ENCODE measurements at regions not wholly inside any gene's neighbourhood (a gene's known extent, or its start where the extent isn't known, plus 50 kb on each side); places are given as distances from the start of the nearest gene placed in this dataset.
A peak's percentile ranks its signal among the peaks of the same experiment; 100 is the strongest.

DNA sequence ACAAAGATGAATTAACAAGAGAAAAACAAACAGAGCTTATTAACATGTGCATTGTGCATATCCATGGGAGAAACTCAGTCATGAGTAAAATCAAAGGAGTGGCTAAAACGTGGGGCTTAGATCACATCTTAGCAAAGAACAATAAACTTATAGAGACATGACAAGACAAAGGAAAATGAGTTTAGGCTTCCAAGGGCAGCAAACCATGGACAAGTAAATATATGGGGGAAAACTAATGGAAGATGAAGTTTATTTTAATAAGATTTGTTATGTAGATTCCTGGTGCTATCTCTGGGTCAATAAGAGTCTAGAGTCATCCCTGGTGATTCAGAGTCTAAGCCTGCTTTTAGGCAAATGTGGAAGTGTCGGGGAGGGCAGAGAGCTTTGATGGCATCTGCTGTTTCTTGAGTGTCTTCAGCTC lies 87.2 kb upstream of the PLPP4 start:
- CTCF ChIA-PET, result interaction anchor here (1.1 to 1.2 kb wide), 2 partner anchors 33 to 53 kb away, joined by 3 read pairs; no protein-coding TSS in a partner anchor
- H3K27ac ChIP-seq (ENCODE audit: low read depth in 2 of 2, low read length in 1 of 2), result peak overlapping the region in 1 of 2 experiments; percentile 91; a peak in 2 of 4 replicates
- H4K20me1 ChIP-seq (ENCODE audit: insufficient read depth), result no peaks in the 10 kb centered on the region

More for the DNA sequence above, 87.2 kb upstream of the PLPP4 start:
- Histone ChIP-seq H3K79me2 (ENCODE audit: insufficient read depth) (no peaks in the 10 kb centered on the region), H3K9me2 (no peaks in the 10 kb centered on the region), H3F3A (replicated peaks; ENCODE audit: insufficient read depth) (peaks cover 33% of the 10 kb centered on the region), H3K4me2 (0 out of 2 replicates have a peak overlapping the region, but pooled peaks have one; percentile 6), H3K27me3 (ENCODE audit: insufficient read depth) (no peaks in the 10 kb centered on the region), H3K9ac (peak overlapping the region; percentile 51; the same call in 1 of the 2 replicates), H3K9me3 (no peaks in the 10 kb centered on the region), H3K36me3 (replicated peaks in 1 of 2; ENCODE audit: control insufficient read depth in 1 of 2, insufficient read depth in 2 of 2, low read length in 1 of 2) (no peaks in the 10 kb centered on the region), H3K4me1 (ENCODE audit: control insufficient read depth in 1 of 2, insufficient read depth in 2 of 2, low read depth in 1 of 2, low read length in 1 of 2) (peaks cover 0 to 6% of the 10 kb centered on the region in 2 experiments; a peak in 1 of 4 replicates), H2AFZ (ENCODE audit: low read depth) (peak overlapping the region; percentile 31; the same call in 1 of the 2 replicates), H3K4me3 (ENCODE audit: low read depth in 2 of 2, low read length in 1 of 2) (no peak overlapping the region)
- 15% methylated on average over 2 of the region's 2 CpGs for WGBS (ENCODE audit: low lambda C conversion rate)
- no peak for DNase-seq
- TF ChIP-seq, protein P1, sequence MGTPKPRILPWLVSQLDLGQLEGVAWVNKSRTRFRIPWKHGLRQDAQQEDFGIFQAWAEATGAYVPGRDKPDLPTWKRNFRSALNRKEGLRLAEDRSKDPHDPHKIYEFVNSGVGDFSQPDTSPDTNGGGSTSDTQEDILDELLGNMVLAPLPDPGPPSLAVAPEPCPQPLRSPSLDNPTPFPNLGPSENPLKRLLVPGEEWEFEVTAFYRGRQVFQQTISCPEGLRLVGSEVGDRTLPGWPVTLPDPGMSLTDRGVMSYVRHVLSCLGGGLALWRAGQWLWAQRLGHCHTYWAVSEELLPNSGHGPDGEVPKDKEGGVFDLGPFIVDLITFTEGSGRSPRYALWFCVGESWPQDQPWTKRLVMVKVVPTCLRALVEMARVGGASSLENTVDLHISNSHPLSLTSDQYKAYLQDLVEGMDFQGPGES (IDR thresholded peaks at IDR 0.05; ENCODE audit: low read depth, low read length), result no peak
- TF ChIP-seq RAD21 (IDR thresholded peaks at IDR 0.05; ENCODE audit: low read length), result no peak
- no peak for TF ChIP-seq SIN3A (IDR thresholded peaks at IDR 0.05; ENCODE audit: borderline replicate concordance, low read depth, low read length)
- no peak for TF ChIP-seq TEAD4 (IDR thresholded peaks at IDR 0.05; ENCODE audit: borderline replicate concordance, insufficient read depth)
- TF ChIP-seq REST (IDR thresholded peaks at IDR 0.05; ENCODE audit: low read depth, low read length), result no peak
- no peak for TF ChIP-seq MAX (IDR thresholded peaks at IDR 0.05; ENCODE audit: low read depth)
- no peak for TF ChIP-seq FOXJ3 (CRISPR knock-in tag; IDR thresholded peaks at IDR 0.05)
- peak in 1 of 2 experiments; percentile 38; a peak in 1 of 4 replicates for TF ChIP-seq EP300 (IDR thresholded peaks at IDR 0.05; ENCODE audit: borderline replicate concordance in 1 of 2, low read depth in 1 of 2, low read length in 1 of 2)
- TF ChIP-seq, protein P2, sequence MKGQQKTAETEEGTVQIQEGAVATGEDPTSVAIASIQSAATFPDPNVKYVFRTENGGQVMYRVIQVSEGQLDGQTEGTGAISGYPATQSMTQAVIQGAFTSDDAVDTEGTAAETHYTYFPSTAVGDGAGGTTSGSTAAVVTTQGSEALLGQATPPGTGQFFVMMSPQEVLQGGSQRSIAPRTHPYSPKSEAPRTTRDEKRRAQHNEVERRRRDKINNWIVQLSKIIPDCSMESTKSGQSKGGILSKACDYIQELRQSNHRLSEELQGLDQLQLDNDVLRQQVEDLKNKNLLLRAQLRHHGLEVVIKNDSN (IDR thresholded peaks at IDR 0.05; ENCODE audit: borderline replicate concordance, low read depth), result no peak
- no peak for TF ChIP-seq MEF2A (IDR thresholded peaks at IDR 0.05; ENCODE audit: borderline replicate concordance, low read depth)
- TF ChIP-seq POLR2AphosphoS5 (IDR thresholded peaks at IDR 0.05; ENCODE audit: low read depth, low read length), result no peak
- no peak for TF ChIP-seq NFIC (IDR thresholded peaks at IDR 0.05; ENCODE audit: borderline replicate concordance)
- TF ChIP-seq FOXM1 (IDR thresholded peaks at IDR 0.05; ENCODE audit: low read depth), result 0 out of 2 replicates have a peak, but pooled peaks have one; percentile 13
- no peak for TF ChIP-seq USF2 (IDR thresholded peaks at IDR 0.05; ENCODE audit: borderline replicate concordance, low read depth, low read length)
- peak; percentile 11; the same call in 1 of the 2 replicates for TF ChIP-seq RXRA (IDR thresholded peaks at IDR 0.05; ENCODE audit: borderline replicate concordance, low read depth)
- 0 out of 2 replicates have a peak, but pooled peaks have one; percentile 4 for TF ChIP-seq FOSL2 (IDR thresholded peaks at IDR 0.05; ENCODE audit: borderline replicate concordance, low read depth)
- TF ChIP-seq, protein P3, sequence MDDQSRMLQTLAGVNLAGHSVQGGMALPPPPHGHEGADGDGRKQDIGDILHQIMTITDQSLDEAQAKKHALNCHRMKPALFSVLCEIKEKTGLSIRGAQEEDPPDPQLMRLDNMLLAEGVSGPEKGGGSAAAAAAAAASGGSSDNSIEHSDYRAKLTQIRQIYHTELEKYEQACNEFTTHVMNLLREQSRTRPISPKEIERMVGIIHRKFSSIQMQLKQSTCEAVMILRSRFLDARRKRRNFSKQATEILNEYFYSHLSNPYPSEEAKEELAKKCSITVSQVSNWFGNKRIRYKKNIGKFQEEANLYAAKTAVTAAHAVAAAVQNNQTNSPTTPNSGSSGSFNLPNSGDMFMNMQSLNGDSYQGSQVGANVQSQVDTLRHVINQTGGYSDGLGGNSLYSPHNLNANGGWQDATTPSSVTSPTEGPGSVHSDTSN (IDR thresholded peaks at IDR 0.05), result peak; percentile 37; the same call in 1 of the 2 replicates
- no peak for TF ChIP-seq EZH2phosphoT487 (IDR thresholded peaks at IDR 0.05; ENCODE audit: borderline replicate concordance, low read depth)
- POLR2A ChIA-PET, result no interaction called here
